Right cardiac atrium (tissue), 5 donors: ENCODE measurements at regions not wholly inside any gene's neighbourhood (a gene's known extent, or its start where the extent isn't known, plus 50 kb on each side); places are given as distances from the start of the nearest gene placed in this dataset.

Source experiments
- ATAC-seq, 2 donors: fragments of 200-7000 bp; cut with Tn5 transposase; one replicate each; pipeline versions ENCODE4 v1.8.0 to v1.9.1; 2020; ENCODE audit warnings: moderate library complexity in 2 of 2, mild to moderate bottlenecking in 1 of 2
- DNase-seq, 3 donors: peaks; one replicate each; pipeline ENCODE4 v3.0.0-alpha.2; 2020
- H3K27ac ChIP-seq: one replicate; pipeline ENCODE4 v1.5.1; 2013; ENCODE audit warnings: mild to moderate bottlenecking, low read length, control low read depth, moderate library complexity
- H3K27me3 ChIP-seq: one replicate; pipeline ENCODE4 v1.6.1; 2013; ENCODE audit not compliant: control insufficient read depth, insufficient read depth
- H3K4me1 ChIP-seq: one replicate; pipeline ENCODE4 v1.6.1; 2013; ENCODE audit warnings: low read length; ENCODE audit not compliant: control insufficient read depth, insufficient read depth
- H3K4me3 ChIP-seq: one replicate; pipeline ENCODE4 v1.5.1; 2013; ENCODE audit warnings: low read length, control low read depth
- H3K9me3 ChIP-seq: one replicate; pipeline ENCODE4 v1.6.1; 2013; ENCODE audit warnings: low read length; ENCODE audit not compliant: control insufficient read depth
- WGBS: extraction: QIAGEN DNeasy Blood & Tissue Kit; methylation state at CpG from one replicate; pipeline ENCODE4 v1.1.7; 2013; 5-methylcytosine and 5-hydroxymethylcytosine counted together
- intact Hi-C, 4 donors: fragments of 100-400 bp; cut with DNase I; formaldehyde crosslinking; loops; one replicate each; pipeline versions ENCODE4 v1.11.0 to v1.14.0; 2022 to 2023
- donor health status: healthy with polysubstance abuse.
- donor health status: DM: no; HTN: yes; CAD: no.
- donor health status: DM: no; HTN: no; CAD: no.
- donor health status: DM: no; HTN: yes; CAD: no; lungs with severe emphysema.
- donor health status: DM: yes; HTN: yes; CAD: no.

DNA sequence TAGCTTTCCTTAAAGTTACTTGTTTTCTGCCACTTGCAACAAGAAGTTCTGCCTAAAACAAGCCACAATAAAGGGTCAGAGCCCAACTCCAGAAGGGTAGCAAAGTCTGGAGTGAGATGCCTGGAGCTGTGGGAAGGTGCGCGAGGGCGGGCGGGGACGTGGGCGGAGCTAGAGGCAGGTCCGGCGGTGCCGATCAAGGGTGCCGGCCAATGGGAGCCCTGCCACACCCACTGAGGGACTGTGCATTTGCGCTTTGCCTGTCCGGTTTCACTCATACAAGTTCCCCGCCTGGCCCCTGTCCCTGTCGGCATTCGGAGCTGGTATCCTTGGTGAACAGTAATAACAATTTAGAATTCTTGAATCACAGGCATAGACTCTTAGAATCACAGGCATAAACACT is 732.4 kb downstream of the MATN1 start:
- Histone ChIP-seq H3K27ac (no peak overlapping the region), H3K4me1 (no peaks in the 10 kb centered on the region), H3K9me3 (peaks cover 2% of the 10 kb centered on the region), H3K4me3 (no peak overlapping the region), H3K27me3 (no peaks in the 10 kb centered on the region)
- 54% methylated on average over 15 of the region's 15 CpGs for WGBS
- intact Hi-C loops = no loop called here
- peak in 2 of 3 donors; percentile 53 to 63 for DNase-seq
- ATAC-seq = peak in 1 of 2 donors; percentile 24

DNA sequence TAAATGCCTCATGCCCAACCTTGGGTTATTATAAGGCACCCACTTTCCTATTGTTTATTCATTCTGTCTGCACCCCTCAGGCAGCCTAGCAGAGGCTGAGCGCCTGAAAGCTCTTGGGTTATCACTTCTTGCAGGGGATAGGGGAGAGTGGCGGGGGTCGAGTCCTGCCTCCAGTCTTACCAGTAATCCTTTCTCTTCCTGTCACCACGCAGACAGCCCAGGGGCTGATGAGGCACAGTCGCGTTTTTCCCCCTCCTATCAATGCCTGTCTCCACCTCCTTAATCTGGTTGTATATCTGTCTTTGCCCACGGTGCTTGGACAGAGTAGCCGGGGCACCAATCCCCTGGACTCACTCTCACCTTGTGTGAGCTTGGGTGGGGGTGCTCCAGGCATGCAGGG is 733.1 kb downstream of the MATN1 start:
- DNase-seq (no peak), ATAC-seq (no peak)
- Histone ChIP-seq H3K27ac (no peak overlapping the region), H3K4me3 (no peak overlapping the region), H3K27me3 (no peaks in the 10 kb centered on the region), H3K9me3 (peaks cover 2% of the 10 kb centered on the region), H3K4me1 (no peaks in the 10 kb centered on the region)
- intact Hi-C loops = no loop called here
- WGBS = 45% methylated on average over 8 of the region's 8 CpGs

DNA sequence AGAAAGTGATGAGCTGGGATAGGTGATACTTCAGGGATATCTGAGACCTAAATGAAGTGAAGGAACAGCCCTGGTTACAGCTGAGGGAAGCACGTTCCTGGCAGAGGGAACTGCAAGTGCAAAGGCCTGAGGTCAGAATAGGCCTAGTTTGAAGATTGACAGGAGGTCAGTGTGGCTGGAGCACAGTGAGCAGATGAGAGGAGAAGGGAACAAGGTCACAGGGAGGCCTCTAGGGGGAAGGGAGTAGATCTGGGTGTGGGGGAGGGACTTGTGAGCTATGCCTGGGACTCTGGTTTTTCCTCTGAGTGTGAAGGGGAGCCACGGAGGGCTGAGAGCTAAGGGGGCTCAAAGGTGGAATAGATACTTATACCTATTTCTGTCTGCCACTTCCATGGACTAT is 736.4 kb downstream of the MATN1 start:
- no peak for ATAC-seq
- Histone ChIP-seq H3K27ac (no peak overlapping the region), H3K4me3 (no peak overlapping the region), H3K9me3 (no peaks in the 10 kb centered on the region), H3K27me3 (no peaks in the 10 kb centered on the region), H3K4me1 (peaks cover 5% of the 10 kb centered on the region)
- DNase-seq = no peak
- intact Hi-C loops = no loop called here
- 35% methylated on average over 2 of the region's 2 CpGs for WGBS

DNA sequence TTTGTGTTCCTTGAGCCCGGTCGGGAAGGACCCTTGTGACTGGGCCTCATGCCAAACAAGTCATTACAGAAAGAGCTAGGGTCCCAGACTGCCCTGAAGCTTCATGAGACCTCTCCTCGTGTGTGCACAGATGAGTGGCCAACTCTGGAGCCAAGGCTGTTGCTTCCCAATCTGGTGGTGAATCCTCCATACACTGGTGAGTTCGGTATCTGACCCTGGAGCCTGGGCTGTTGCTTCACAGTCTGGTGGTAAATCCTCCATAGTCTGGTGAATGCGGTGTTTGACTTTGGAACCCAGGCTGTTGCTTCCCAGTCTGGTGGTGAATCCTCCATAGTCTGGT is 737.8 kb downstream of the MATN1 start:
- no peak overlapping the region for H3K4me3 ChIP-seq
- ATAC-seq (no peak), DNase-seq (no peak)
- H3K27ac ChIP-seq = no peak overlapping the region
- intact Hi-C loops = no loop called here
- WGBS = 70% methylated on average over 5 of the region's 5 CpGs
- peaks cover 5% of the 10 kb centered on the region for H3K4me1 ChIP-seq
- H3K9me3 ChIP-seq = no peaks in the 10 kb centered on the region
- H3K27me3 ChIP-seq = no peaks in the 10 kb centered on the region

DNA sequence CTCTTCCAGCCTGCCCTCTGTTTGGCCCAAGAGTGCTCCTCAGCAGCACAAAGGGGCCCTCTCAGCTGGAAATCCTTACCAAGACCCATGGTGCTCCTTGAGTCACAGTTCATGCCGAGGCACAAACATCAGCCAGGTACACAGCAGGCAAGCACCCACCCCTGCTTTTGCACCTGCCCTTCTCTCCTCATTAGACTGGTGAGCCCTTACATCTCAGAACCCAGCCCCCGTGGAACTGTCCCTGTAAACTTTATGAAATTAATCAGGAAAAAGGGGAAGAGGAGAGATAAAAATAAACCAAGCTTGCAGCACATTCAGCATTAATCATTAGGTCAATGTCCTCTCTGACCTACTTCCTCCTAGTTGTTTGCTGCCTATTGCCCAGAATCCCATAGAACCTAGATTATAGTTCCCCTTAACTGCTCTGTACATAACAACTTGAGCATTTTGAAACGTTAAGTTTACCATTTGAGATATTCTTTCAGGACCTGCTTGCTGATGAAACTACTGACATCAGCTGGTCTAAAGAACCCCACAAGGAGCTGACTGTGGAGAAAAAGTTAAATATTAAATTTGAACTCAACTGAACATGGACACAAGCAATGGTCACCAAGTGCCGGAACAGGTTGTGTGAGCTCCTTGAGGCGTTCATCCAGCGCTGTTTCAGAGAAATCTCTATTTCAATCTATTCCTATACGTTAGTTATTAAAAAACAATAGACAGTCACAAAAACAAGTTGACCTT is 738.4 kb downstream of the MATN1 start:
- ATAC-seq (peak; percentile 41 to 42), DNase-seq (no peak)
- Histone ChIP-seq H3K4me1 (peaks cover 5% of the 10 kb centered on the region), H3K4me3 (no peak overlapping the region), H3K9me3 (no peaks in the 10 kb centered on the region), H3K27ac (no peak overlapping the region), H3K27me3 (no peaks in the 10 kb centered on the region)
- 64% methylated on average over 7 of the region's 7 CpGs for WGBS
- intact Hi-C loops = no loop called here

DNA sequence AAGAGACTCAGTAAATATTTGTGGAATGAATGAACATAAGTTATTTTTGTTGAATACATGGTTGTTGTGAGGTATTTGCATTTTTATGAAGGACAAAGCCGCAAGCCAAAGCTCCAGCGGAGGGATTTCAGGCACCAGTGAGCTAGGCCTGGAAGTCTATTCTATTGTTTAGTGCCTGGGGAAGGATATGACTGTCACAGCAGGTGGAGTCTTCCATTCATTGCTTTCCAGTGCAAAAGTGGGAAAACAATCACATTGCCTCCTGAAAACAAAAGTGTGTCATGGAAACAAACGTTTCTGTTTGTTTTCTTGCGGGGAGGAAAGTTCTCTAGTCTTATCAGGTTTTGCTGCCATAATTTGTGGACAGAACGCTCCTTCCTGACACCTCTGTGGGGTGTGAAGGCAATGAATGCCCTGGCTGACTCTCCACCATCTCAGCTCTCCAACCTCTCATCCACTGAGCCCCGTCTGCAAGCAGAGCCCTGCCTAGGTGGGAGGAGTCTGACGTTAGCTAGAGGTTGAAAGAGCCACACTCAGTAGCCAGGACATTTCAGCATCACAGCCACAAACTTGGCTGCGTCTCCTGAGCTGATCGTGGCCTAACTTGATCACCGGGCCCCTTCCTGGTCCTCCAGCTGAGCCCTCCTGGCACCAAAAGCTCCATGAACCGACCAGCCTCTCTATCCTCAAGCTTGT is 739.1 kb downstream of the MATN1 start:
- Histone ChIP-seq H3K4me1 (peaks cover 5% of the 10 kb centered on the region), H3K27me3 (no peaks in the 10 kb centered on the region), H3K27ac (no peak overlapping the region), H3K4me3 (no peak overlapping the region), H3K9me3 (no peaks in the 10 kb centered on the region)
- DNase-seq (no peak), ATAC-seq (peak; percentile 63 to 80)
- intact Hi-C loops = no loop called here
- 41% methylated on average over 11 of the region's 11 CpGs for WGBS

DNA sequence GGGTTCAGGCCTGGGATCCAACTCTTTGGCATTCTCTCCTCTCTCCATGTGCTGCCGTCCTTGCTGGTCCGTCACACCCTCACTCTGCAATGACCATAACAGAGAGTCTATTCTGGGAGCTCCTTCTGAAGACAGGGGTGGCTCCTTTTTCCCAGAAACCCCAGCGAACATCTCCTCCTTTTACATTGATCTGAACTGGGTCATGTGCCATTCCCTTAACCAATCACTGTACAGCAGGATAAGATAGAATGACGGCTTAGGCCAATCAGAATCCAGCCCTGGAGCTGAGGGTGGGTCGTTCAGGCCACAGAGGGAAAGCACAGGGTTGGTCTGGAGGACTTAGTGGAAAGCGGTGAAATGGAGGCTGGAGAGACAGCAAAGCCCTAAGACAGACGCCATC is 740.1 kb downstream of the MATN1 start:
- WGBS = 88% methylated on average over 7 of the region's 7 CpGs
- H3K4me1 ChIP-seq = peaks cover 5% of the 10 kb centered on the region

DNA sequence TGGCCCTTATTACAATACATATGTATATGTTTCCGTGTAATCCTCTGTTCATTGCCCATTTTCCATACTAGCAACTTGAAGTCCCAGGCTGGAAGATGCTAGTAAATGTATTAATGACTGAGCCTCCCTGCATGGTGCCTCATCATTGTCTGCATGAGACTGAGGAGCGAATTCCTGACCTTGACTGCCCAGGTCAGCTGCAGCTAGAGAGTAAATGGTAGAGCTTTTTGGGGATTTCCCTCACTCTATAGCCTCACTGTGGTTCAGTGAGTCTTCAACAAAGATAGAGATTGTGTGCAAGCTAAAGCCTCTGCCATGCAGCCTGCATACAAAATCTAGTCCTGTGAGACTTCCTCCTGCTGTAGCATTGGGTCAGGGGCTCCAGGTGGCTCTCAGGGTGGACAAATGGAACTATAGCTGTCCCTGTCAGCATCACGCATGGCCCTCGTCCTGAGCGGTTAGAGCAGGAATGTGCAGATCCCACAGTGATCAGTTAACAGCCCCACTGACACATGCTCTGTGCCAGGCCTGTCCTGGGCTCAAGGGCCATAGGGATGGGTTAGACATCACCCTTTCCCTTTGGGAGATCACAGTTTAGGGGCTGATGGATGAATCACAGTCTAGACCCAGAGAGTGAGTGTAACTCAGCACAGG is 741.7 kb downstream of the MATN1 start:
- Histone ChIP-seq H3K27me3 (no peaks in the 10 kb centered on the region), H3K4me1 (peaks cover 5% of the 10 kb centered on the region), H3K9me3 (no peaks in the 10 kb centered on the region), H3K4me3 (no peak overlapping the region), H3K27ac (no peak overlapping the region)
- DNase-seq (no peak), ATAC-seq (no peak)
- intact Hi-C loops = no loop called here
- WGBS = 84% methylated on average over 5 of the region's 5 CpGs

More for the DNA sequence above, 740.1 kb downstream of the MATN1 start:
- intact Hi-C loops = no loop called here
- Histone ChIP-seq H3K27ac (no peak overlapping the region), H3K27me3 (no peaks in the 10 kb centered on the region), H3K9me3 (no peaks in the 10 kb centered on the region), H3K4me3 (no peak overlapping the region)
- DNase-seq (no peak), ATAC-seq (no peak)

DNA sequence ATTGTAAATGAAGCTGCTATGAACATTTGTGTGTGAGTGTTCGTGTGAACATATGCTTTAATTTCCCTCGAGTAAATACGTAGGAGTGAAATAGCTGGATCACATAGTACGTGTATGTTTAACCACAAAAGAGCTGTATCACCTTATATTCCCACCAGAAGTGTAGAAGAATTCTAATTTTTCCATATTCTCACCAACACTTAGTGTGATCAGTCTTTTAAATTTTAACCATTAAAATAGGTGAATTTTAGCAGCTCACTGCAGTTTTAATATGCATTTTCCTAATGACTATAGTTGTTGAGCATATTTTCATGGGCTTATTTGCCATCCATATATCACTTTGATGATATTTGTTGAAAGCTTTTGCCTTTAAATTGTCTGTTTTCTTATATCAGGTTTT is 741.2 kb downstream of the PTPRU start:
- Histone ChIP-seq H3K27me3 (no peaks in the 10 kb centered on the region), H3K9me3 (no peaks in the 10 kb centered on the region), H3K4me3 (no peak overlapping the region), H3K27ac (no peak overlapping the region), H3K4me1 (no peaks in the 10 kb centered on the region)
- DNase-seq (no peak), ATAC-seq (no peak)
- intact Hi-C loops = no loop called here
- 62% methylated on average over 4 of the region's 4 CpGs for WGBS

DNA sequence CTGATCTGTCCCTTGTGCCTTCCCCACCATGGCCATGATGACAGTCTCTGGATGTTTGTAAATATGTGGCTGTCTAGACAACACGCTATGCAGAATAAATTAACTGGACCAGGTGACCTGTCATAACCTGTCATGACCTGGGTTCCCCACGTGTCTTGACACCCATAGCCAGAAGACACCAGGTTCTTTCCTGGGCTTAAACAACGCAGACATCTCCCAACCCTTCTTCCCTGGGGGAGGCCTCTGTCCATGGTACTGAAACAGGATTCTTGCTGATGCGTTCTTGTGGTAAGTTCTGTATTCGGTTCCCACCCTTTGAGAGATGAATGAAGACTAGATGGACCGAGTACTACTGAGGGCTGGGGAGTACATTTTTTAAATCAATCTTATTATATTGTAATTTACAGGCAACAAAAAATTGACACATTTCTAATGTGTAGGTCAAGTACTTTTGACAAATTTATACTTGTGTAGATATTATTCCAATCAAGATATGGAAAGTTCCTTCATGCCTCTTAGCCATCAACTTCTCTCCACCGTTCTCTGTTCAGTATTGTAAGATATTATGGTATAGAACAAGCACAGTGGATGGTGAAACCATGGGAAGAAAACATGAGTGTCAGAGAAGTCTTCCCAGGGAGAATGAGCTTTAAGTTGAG is 738.8 kb downstream of the PTPRU start:
- H3K4me1 ChIP-seq = no peaks in the 10 kb centered on the region
- no peak overlapping the region for H3K4me3 ChIP-seq
- 24% methylated on average over 7 of the region's 7 CpGs for WGBS
- H3K9me3 ChIP-seq = no peaks in the 10 kb centered on the region
- ATAC-seq (no peak), DNase-seq (no peak)
- intact Hi-C loops = no loop called here
- no peaks in the 10 kb centered on the region for H3K27me3 ChIP-seq
- H3K27ac ChIP-seq = no peak overlapping the region

DNA sequence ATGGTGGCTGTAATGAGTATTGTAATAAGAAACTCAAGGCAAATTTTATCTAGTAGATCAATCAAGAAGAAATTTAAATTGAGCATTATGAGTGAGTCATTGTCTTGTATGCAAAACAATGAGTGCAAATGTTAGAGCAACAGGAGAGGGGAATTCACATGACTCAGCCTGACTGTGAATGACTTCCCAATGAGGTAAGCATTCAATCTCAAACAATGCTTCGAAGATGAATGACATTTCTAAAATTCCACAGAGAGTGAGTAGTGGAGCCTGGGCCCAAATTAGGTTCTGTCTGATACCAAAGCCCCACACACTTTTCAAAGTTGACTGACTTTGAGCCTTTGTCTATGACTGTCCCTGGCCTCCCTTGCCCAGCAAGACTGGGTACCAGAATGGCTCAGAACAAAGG is 738.0 kb downstream of the PTPRU start:
- Histone ChIP-seq H3K27ac (no peak overlapping the region), H3K4me3 (no peak overlapping the region), H3K27me3 (no peaks in the 10 kb centered on the region), H3K9me3 (no peaks in the 10 kb centered on the region), H3K4me1 (no peaks in the 10 kb centered on the region)
- ATAC-seq = no peak
- intact Hi-C loops = no loop called here
- DNase-seq = no peak
- WGBS = 21% methylated on average over 1 of the region's 1 CpG
